Endothelial cell of umbilical vein (primary cell): ENCODE measurements at regions not wholly inside any gene's neighbourhood (a gene's known extent, or its start where the extent isn't known, plus 50 kb on each side); places are given as distances from the start of the nearest gene placed in this dataset.

Experiments used
- CTCF ChIP-seq, 2 donors: IDR thresholded peaks; 1 replicate in 1 of 2; 2 replicates in 1 of 2; pipeline ENCODE4 v1.5.1; 2011; ENCODE audit warnings: low read length in 2 of 2, mild to moderate bottlenecking in 2 of 2, moderate library complexity in 2 of 2, control low read depth in 1 of 2, inconsistent platforms in 1 of 2, low read depth in 1 of 2; ENCODE audit not compliant: insufficient read depth in 1 of 2; ENCODE audit errors: extremely low read depth in 1 of 2
- EZH2 ChIP-seq: IDR thresholded peaks from 2 replicates; pipeline ENCODE4 v1.6.1; 2012; ENCODE audit warnings: borderline replicate concordance, low read depth, mild to moderate bottlenecking, moderate library complexity, low read length, inconsistent platforms; ENCODE audit not compliant: severe bottlenecking
- JUN ChIP-seq: IDR thresholded peaks from 2 replicates; pipeline ENCODE4 v1.6.1; 2011; ENCODE audit warnings: borderline replicate concordance, low read depth; ENCODE audit not compliant: insufficient read length, insufficient read depth
- MAX ChIP-seq: IDR thresholded peaks from 2 replicates; pipeline ENCODE4 v1.6.1; 2011; ENCODE audit not compliant: insufficient read depth, insufficient read length
- POLR2A ChIP-seq: IDR thresholded peaks from 2 replicates; pipeline ENCODE4 v1.6.1; 2012; ENCODE audit warnings: low read depth, mild to moderate bottlenecking, control low read depth, low read length
- POLR2AphosphoS5 ChIP-seq: IDR thresholded peaks from 2 replicates; pipeline ENCODE4 v1.6.1; 2012; ENCODE audit warnings: low read depth, mild to moderate bottlenecking, control low read depth, low read length, moderate library complexity; ENCODE audit not compliant: insufficient read depth

- no peak for TF ChIP-seq CTCF (IDR thresholded peaks at IDR 0.05; ENCODE audit: extremely low read depth in 1 of 2, insufficient read depth in 1 of 2, low read depth in 1 of 2, low read length in 2 of 2)
- TF ChIP-seq MAX: no peak
- no peak for TF ChIP-seq POLR2A
- no peak for TF ChIP-seq POLR2AphosphoS5
- no peak for TF ChIP-seq EZH2
- no peak for TF ChIP-seq JUN
These were observed 93.0 kb upstream of the TTC34 start for GRCh38 chr1:2894381-2895041.
